Stimulated activated CD4-positive, alpha-beta T cell treated with anti-CD3 and anti-CD28 coated beads, Interleukin-2, amount 100 ng/mL, for 24 hours (primary cell): ENCODE measurements at regions not wholly inside any gene's neighbourhood (a gene's known extent, or its start where the extent isn't known, plus 50 kb on each side); places are given as distances from the start of the nearest gene placed in this dataset.
A peak's percentile ranks its signal among the peaks of the same experiment; 100 is the strongest.
"Not testable (repeated sequence)": the region's sequence is repeated elsewhere in the genome, so short reads cannot be mapped to it uniquely, and the experiment has no call there.

Experiments
- DNase-seq, 2 donors: peaks; one replicate each; pipeline ENCODE4 v3.0.0-alpha.2; 2020

DNA sequence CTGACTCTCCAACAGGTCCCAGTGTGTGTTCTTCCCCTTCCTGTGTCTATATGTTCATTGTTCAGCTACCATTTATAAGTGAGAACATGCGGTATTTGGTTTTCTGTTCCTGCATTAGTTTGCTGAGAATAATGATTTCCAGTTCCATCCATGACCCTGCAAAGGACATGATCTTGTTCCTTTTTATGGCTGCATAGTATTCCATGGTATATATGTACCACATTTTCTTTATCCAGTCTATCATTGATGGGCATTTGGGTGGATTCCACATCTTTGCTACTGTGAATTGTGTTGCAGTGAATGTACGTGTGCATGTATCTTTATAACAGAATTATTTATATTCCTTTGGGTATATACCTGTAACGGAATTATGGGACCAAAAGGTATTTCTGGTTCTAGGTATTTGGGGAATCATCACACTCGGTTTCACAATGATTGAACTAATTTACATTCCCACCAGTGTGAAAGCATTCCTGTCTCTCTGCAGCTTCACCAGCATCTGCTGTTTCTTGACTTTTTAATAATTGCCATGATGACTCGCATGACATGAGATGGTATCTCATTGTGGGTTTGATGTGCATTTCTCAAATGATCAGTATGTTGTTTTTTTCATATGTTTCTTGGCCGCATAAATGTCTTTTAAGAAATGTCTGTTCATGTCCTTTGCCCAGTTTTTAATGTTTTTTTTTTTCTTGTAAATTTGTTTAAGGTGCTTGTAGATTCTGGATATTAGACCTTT lies 60.2 kb downstream of the LSMEM1 start:
- DNase-seq = no peak

DNA sequence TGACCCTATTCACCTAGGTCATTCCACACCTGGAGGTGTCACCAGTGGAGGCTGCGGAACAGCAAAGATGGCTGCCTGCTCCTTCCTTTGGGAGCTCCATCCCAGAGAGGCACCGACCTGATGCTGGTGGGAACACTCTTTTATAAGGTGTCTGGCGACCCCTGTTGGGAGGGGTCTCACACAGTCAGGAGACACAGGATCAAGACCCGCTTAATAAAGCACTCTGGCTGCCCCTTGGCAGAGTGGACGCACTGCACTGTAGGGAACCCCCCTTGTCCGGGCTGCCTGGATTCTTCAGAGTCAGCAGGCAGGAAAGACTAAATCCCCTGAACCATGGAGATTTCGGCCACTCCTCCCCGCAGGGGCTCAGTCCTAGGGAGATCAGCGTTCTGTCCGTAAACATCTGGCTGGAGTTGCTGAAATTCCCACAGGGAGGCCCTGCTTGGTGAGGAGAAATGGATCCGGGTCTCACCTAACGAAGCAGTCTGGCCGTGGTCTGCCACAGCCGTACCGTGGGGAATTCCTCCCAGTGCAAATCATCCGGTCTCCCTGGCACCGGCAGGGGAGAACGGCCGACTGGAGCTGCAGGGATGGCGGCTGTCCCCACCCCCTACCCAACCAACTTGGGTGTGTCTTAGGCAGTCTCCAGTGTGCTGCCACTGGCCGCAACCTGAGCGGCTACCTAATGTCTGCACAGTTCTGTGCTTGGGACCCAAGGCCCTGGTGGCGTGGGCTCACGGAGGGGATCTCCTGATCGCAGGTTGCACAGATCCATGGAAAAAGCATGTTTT lies 66.1 kb downstream of the LSMEM1 start:
- DNase-seq = no peak

DNA sequence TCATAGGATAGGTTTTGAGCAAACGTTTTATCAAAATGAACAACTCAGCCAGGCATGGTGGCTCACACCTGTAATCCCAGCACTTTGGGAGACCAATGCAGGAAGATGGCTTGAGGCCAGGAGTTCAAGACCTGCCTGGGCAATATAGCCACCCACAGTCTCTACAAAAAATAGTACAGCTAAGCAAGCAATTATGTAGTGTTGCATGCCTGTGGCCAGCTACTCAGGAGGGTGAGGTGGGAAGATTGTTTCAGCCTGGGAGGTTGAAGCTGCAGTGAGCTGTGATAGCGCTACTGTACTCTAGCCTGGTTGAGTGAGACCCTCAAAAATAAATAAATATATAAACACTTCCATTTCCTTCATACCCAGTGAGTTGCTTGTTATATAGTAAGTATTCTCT lies 67.1 kb downstream of the LSMEM1 start:
- DNase-seq = no peak

DNA sequence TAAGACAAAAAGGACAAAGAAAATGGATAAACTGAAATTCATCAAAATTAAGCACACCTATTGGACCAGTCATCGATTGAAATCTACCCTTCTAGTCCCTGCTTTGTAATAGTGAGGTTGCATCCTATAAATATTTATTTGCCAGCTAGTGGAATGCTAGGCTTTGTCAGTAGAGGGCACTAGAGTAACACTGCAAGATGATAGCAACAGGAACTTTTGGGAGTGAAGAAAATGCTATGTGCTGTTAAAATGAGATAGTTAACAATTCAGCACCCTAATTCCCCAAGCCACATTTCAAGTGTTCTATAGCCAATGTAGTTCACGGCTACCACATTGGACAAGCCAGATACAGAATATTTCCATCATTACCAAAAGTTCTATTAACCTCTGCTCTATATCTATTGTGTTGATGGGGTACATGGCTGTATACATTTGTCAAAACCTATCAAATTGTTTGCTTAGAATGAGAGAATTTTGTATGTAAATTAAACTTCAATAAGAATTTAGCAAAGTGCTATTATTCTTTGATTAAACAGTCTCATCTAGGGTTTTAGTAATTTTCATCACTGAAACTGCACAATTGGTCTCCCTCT lies 69.8 kb downstream of the LSMEM1 start:
- DNase-seq = peak in 1 of 2 donors; percentile 22

DNA sequence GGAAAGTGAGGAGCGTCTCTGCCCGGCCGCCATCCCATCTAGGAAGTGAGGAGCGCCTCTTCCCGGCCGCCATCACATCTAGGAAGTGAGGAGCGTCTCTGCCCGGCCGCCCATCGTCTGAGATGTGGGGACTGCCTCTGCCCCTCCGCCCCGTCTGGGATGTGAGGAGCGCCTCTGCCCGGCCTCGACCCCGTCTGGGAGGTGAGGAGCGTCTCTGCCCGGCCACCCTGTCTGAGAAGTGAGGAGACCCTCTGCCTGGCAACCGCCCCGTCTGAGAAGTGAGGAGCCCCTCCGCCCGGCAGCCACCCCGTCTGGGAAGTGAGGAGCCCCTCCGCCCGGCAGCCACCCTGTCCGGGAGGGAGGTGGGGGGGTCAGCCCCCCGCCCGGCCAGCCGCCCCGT lies 70.7 kb downstream of the LSMEM1 start:
- DNase-seq = not testable (repeated sequence)

DNA sequence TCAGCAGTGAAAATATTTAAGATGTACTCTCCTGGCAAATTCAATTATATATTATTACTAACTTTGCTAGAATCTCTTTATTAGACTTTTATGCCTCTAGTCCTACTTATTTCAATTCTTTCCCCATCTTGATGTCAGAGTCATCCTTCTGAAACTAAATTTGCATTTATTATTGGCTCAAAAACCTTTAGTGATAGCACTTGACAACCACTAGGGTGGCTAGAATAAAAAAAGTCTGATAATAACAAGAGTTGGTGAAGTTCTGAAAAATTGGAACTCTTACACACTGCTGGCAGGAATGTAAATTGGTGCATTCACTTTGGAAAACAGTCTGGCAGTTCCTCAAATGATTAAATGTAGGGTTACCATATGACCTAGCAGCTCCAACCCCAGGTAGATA lies 73.8 kb downstream of the LSMEM1 start:
- DNase-seq = no peak

DNA sequence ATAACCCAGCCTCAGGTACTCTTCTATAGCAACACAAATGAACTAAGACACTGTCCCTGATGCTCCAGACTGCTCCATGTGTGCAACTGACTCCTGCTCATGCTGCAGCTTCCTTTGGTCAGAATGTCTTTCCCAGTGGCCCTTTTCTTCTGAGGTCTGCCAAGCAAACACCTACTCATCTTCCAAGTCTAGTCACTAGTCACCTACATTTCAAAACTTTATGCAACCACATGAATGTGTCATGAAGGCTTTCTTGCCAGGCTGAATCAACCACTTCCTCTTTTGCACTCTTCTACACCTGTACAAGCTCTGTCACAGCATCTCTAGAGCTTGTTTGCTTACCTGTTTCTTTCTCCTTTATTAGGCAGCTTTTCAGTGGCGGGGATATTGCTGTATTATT lies 75.8 kb downstream of the LSMEM1 start:
- DNase-seq = no peak

DNA sequence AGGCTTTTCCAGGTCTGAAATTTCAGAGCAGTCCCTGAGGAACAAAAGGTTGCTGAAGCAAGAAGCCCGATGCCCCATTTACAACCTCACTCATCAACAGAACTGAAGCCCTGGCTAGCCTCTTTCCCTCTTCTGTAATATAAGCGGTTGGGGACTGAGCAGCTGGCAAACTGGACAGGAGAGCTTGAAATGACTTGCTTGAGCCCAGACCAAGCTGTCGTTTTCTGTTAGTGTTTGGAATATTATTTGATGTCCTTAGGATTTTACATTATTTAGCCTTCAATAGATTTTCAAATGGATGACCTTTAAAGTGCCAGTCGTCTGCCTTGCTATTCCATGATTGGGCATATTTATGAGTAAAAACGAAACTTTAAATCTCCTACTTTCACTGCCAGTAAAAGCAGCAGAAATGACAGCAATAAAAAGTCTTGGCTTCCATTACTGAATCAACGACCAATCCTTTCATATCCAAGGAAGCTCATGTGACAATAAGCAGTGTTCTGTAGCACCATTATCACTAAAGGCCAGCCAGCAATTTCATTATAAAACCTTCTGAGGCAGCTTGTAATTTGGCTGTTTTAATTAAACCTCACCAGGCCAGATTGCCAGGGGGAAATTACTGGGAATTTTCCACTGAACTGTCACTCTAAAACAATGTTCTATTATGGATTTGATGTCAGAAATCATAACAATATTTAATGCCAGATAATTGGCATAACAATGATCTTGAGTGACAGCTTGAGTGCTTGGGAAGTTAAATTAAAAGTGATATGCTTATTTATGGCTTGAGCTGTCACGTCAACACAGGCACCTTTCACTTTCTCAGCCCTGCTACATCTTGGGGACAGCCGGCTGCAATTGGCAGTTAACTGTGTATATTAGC lies 85.9 kb downstream of the LSMEM1 start:
- DNase-seq = no peak

DNA sequence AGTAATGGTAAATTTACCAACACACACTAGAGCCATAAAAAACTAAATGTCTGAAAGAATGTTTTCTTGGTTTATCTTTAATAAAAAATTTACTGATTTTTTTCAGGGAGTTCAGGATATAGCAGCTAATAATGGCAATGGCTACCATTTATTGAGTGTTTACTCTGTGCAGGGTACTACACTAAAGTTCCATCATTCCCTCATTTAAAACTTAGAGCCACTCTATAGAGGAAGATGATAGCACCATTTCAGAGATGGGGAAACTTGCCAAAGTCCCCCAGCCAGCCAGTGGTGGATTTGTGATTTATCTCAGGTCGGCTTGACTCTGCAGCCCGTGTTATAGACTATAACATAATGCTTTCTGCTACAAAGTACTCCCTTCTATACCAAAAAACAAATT lies 86.6 kb downstream of the LSMEM1 start:
- DNase-seq = no peak

DNA sequence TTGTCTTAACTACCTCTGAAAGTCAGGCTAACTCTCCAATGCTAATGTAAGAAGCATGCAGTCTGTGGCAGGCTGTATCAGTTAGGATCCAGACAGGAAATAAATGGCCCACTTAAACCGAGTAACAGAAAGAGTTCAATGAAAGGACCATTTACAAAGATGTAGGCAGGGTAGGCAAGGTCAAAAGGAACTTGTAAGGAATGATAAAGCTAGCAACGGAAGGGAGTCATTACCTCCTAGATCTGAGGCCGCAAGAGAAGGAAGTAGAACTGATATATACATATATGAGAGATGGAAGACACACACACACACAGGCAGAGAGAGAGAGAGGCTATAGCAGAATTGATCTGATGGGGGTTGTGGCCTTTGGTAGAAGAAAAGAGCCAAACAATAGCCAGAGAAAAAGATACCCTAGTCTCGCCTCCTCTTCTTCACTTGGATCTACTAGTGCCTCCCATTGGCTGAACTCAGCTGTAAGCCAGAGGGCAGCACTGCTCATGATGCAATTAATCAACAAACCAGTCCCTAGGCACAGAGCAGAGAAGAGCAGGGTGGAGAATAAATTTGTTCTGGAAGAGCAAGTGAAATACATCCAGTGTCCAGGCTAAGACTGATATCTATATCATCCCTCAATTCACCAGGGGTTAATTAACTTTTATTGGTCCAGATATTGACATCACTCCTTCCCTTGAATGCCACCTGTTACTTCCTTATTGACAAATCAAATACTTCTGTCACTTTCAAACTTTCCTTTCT lies 91.2 kb downstream of the LSMEM1 start:
- no peak for DNase-seq

DNA sequence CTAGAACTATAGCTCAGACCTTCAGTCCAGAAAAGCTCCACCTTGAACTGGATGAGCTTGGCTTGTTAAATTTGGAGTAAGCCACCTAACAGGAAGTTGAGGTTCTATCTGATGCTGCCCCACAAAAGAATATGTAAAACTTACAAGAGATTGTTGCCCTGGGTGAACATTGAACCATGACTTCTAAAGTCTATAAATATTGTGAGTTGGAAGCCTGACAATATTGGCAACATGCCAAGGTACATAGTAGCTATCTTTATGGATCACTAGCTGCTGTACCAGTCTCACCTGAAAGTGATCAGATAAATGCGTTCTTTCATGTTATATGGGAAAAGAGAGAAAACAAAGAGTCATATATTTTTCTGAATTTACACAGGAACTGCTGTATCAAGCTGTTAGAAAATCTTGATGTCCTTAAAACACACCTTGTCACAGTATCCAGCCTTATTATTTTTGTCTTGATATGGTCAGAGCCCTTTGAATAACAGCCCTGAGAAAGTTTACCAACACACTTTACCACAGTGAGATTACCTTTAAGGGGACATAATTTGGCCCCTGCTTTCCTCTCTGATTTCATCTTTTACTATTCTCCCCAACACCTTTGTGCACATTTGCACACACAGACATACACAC lies 92.0 kb downstream of the LSMEM1 start:
- no peak for DNase-seq

DNA sequence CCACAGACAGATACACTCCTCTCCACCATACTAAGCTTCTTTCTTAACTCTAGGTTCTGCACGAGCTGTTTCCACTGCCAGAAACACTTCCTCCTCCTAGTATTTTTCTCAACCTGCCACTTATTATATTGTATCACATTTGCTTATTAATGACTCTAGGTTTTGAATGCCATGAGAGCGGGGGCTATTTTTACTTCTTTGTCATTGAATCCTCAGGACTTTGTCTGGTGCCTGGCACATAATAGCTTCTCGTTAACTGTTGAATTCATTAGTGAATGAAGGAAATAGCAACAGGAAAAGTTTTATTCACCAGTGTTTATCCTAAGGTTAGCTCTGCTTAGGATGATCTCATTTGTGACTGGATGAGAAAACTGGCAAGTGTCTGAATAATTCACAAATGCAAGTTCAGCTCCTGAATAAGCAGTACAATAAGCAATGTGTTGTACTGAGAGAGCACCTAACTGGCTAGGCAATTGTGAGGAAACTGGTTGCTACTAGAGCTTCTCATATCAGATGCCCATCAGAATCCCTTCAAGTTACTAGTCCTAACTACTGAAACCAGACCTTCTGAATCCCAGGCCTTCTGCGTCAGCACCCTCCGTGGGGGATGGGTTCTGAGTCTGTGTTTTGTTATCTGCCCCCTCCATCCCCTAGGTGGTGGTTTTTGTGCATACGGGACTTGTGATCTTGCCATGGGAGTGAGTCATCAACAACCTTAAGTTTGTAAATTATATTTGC lies 92.7 kb downstream of the LSMEM1 start:
- DNase-seq = no peak

DNA sequence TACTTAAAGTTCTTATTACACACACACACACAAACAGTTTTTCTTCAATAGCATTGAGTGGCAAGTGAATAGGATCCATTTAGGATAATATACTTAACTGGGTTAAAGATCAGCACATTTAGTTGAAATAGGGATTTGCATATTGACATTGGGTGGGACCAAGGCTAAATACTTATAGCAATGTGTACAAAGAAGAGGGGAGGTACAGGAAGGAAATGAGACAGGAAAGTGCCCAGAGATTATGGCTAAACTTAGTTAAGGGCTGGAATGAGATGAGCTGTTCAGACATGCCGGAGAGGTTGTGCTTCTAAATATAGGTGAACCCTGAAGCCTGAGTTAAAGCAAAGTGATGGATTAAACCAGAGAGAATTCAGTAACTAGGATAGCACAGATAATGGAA lies 95.1 kb downstream of the LSMEM1 start:
- no peak for DNase-seq

DNA sequence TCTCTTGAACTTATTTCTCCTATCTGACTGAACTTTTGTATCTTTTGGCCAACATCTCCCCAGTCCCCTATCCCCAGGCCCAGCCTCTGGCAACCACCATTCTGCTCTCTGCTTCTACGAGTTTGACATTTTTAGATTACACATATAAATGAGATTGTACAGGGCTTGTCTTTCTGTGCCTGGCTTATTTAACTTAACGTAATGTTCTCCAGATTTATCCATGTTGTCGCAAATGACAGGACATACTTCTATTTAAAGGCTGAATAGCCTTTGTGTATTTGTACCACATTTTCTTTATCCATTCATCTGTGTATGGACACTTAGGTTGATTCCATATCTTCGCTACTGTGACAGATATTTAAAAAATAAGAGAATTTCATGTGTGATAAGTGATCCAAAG lies 98.6 kb downstream of the LSMEM1 start:
- no peak for DNase-seq

DNA sequence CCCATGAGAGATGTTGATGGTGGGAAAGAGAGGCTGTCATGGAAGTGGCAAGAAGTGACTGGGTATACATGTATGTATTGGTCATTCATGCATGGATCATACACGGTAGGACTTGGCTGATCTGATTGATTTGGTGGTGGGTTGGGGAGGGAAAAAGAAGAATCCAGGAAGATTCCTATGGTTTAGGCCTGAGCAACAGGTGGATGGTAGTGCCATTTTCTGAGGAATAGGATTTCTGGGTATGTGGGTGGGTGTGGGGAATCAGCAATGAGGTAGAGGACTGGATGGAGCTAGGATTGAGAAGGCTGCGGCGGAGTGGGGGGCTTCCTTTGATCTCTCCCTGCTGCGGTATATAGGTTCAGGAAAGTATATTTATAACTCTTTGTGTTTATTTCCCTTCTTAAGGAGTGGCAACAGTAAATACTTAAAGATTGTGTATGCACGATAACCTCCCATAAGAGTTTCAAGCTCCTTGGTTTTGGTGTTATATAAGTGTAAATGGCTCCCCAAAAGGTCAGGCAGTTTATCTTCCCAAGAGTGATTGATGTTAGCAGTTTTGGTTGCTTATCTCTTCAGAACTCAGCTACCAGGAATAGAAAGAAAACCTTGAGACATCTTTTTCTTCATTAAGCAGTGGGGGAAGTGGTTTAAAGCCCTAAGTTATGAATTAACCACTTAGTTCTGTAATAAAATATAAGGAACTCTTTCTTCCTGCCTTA lies 100.1 kb downstream of the LSMEM1 start:
- no peak for DNase-seq

DNA sequence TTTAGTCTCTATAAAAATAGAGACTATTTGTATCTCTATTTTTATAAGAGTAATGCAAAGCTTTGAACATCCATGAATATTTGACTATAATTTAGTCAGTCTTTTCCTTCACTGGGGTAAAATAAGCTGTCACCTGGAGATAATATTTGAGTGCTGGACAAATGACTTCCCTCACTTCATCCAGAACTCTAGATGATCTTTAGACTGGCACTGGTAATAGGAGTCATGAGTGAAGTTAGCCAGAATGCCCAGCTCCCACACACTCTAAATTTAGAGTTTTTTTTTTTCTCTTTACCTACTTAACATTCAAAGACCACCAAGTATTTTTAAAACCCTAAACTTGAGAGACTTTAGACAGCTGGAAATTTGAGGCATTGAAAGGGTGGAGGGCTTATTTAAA lies 100.7 kb downstream of the LSMEM1 start:
- DNase-seq = no peak

DNA sequence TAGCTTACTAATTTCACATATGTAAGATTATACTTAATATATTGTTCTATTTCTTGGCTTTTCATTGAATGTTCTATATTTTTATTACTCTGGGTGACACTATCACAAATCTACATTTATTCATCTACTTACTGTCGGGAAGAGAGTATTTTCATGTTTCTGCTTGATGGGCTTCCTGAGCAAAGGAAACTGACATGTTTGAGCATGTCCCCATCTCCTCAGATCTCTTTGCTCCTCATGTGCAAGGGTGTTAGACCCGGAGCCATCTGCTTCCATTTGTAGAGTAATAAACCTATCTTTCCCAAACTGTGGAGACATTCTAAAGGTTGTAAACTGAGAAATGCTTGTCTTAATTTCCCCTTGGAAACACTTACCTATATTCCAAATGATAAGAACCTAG lies 103.5 kb downstream of the LSMEM1 start:
- no peak for DNase-seq

DNA sequence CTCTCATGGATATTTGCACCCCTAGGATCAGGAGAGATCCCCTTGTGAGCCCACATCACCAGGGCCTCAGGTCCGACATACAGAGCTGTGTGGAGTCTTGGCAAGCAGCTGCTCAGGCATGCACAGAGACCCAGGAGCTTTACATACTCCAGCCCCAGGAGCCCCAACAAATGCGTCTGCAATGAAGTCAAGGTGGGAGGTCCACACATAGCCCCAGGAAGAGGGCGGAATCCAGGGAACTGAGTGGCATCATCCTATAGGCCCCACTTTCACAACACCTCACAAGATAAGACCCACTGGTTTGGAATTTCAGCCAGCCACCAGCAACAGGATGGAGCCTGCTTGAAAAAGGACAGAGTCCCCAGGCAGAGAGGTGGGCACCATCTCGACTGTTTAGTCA lies 106.7 kb downstream of the LSMEM1 start:
- no peak for DNase-seq

DNA sequence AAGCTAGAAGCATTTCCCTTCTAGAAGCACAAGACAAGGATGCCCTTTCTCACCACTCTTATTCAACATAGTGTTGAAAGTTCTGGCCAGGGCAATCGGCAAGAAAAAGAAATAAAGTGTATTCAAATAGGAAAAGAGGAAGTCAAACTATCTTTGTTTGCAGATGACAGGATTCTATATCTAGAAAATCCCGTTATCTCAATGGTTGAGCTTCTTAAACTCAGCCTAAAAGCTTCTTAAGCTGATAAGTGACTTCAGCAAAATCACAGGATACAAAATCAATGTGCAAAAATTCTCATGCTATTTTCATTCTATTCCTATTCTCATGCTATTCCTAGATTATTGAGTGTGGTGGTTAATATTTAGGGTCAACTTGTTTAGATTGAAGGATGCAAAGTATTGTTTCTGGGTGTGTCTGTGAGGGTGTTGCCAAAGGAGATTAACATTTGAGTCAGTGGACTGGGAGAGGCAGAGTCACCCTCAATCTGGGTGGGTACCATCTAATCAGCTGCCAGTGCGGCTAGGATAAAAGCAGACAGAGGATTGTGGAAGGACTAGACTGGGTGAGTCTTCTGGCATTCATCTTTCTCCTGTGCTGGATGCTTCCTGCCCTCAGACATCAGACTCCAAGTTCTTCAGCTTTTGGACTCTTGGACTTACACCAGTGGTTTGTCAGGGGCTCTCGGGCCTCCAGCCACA lies 111.9 kb downstream of the LSMEM1 start:
- not testable (repeated sequence) for DNase-seq

DNA sequence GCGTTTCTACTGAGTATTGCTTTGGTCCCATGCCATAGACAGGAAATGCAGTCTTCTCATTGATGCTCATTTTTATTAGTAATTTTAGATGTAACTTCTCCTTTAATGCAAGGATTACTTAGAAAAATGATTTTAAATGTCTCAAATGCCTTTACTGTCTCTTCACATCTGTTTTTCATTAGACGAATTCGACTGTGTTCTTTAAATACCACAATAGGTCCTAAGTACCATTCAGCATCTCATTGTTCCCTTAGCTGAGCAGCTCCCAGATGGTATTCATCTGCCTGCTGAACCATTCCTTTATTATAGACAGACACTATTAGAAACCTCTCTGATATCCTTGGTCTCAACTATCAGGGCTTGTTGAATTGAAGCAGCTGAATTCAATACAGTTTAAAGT lies 113.6 kb downstream of the LSMEM1 start:
- no peak for DNase-seq
